Activated B cell treated with CpG ODN at 0.5 μM for 24 hours (primary cell): ENCODE measurements at regions not wholly inside any gene's neighbourhood (a gene's known extent, or its start where the extent isn't known, plus 50 kb on each side); places are given as distances from the start of the nearest gene placed in this dataset.
A peak's percentile ranks its signal among the peaks of the same experiment; 100 is the strongest.

Experiments
- ATAC-seq: fragments of 200-7000 bp; cut with Tn5 transposase; one replicate; pipeline ENCODE4 v1.10.0; 2021; ENCODE audit warnings: low read depth, mild to moderate bottlenecking, moderate library complexity
- CTCF ChIA-PET: fragments of 350-600 bp; sonication (Branson Sonifier 250); formaldehyde crosslinking; loops from one replicate; lab custom pipeline; 2021; ENCODE audit warnings: antibody characterized with exemption; lab: Charles Lee
- POLR2A ChIA-PET: fragments of 350-600 bp; sonication (Branson Sonifier 250); formaldehyde crosslinking; loops from one replicate; lab custom pipeline; 2021; ENCODE audit warnings: antibody characterized with exemption; lab: Charles Lee
- DNase-seq: peaks from one replicate; pipeline ENCODE4 v3.0.0; 2022
- H3K27ac Mint-ChIP-seq: one replicate; pipeline ENCODE4 v1.8.0; 2020; ENCODE audit warnings: mixed read lengths
- H3K27me3 Mint-ChIP-seq: one replicate; pipeline ENCODE4 v1.8.0; 2021; ENCODE audit warnings: mixed read lengths
- H3K36me3 Mint-ChIP-seq: one replicate; pipeline ENCODE4 v1.8.0; 2021; ENCODE audit warnings: low read depth, mixed read lengths
- H3K4me1 Mint-ChIP-seq: one replicate; pipeline ENCODE4 v1.8.0; 2021; ENCODE audit warnings: mixed read lengths
- H3K4me3 Mint-ChIP-seq: one replicate; pipeline ENCODE4 v1.8.0; 2020; ENCODE audit warnings: mild to moderate bottlenecking, mixed read lengths
- H3K9me3 Mint-ChIP-seq: one replicate; pipeline ENCODE4 v1.8.0; 2020; ENCODE audit warnings: mixed read lengths
- intact Hi-C: fragments of 100-400 bp; cut with micrococcal nuclease; formaldehyde crosslinking; loops from one replicate; pipeline ENCODE4 v1.15.1; 2024
- TF ChIP-seq, protein P1 (sequence below): fragments of 200-600 bp; IDR thresholded peaks from one replicate; pipeline ENCODE4 v1.8.0; 2022; ENCODE audit warnings: antibody characterized with exemption, mild to moderate bottlenecking

DNA sequence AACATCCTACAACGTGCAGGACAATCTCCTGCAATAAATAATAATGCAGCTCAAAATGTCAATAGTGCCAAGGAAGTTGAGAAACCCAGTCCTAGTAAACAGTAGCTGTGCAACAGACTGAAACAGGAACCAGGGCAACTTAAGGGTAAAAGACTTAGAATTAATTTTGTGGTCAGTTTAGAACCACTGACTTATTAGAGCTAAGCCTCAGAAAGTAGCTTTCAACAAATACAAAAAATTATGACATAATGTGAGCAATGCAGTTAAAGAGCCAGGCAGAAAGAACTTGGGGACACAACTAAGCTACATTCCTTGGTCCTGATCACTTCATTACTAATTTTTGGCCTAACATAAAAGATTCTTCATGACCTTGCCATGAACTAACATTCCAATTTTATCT is 195.4 kb downstream of the MACC1 start:
- H3K4me3 Mint-ChIP-seq = peak overlapping the region; percentile 13
- H3K9me3 Mint-ChIP-seq = no peaks in the 10 kb centered on the region
- ChIA-PET CTCF (interaction anchor here (1.2 to 1.6 kb wide), 3 partner anchors 9 to 576 kb away, joined by 4 to 8 read pairs (median 5); no protein-coding TSS in a partner anchor), POLR2A (interaction anchor here (1.1 to 2.2 kb wide), 4 partner anchors 9 to 309 kb away, joined by 4 to 14 read pairs (median 4); partner anchors contain the start of gene ITGB8)
- H3K27me3 Mint-ChIP-seq = no peaks in the 10 kb centered on the region
- ATAC-seq = peak; percentile 80
- intact Hi-C loops = loop anchor here (1.0 to 5.0 kb wide), 5 partner anchors 8 to 310 kb away; partner anchors contain the start of gene ITGB8
- H3K27ac Mint-ChIP-seq = no peak overlapping the region
- no peaks in the 10 kb centered on the region for H3K36me3 Mint-ChIP-seq
- TF ChIP-seq, protein P1, sequence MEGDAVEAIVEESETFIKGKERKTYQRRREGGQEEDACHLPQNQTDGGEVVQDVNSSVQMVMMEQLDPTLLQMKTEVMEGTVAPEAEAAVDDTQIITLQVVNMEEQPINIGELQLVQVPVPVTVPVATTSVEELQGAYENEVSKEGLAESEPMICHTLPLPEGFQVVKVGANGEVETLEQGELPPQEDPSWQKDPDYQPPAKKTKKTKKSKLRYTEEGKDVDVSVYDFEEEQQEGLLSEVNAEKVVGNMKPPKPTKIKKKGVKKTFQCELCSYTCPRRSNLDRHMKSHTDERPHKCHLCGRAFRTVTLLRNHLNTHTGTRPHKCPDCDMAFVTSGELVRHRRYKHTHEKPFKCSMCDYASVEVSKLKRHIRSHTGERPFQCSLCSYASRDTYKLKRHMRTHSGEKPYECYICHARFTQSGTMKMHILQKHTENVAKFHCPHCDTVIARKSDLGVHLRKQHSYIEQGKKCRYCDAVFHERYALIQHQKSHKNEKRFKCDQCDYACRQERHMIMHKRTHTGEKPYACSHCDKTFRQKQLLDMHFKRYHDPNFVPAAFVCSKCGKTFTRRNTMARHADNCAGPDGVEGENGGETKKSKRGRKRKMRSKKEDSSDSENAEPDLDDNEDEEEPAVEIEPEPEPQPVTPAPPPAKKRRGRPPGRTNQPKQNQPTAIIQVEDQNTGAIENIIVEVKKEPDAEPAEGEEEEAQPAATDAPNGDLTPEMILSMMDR = no peak
- no peak for DNase-seq
- H3K4me1 Mint-ChIP-seq = peaks cover 42% of the 10 kb centered on the region

DNA sequence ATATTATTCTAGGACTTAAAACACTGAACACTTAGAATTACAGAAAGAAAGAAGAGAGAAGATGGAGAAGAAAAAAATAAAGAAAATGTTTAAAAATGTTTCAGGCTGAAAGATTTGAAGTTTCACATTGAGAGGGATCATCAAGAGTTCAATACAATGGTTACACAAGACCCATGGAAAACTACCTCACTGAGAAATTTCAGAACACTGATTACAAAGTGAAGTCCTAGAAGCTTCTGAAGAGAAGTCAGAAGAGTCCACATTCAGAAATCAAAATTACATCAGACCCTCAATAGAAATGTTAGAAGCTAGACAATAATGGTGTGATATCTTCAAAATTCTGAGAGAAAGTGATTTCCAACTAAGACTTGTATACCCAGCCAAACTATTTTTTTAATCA is 196.1 kb downstream of the MACC1 start:
- ChIA-PET POLR2A (interaction anchor here (1.1 to 2.2 kb wide), 4 partner anchors 10 to 309 kb away, joined by 4 to 14 read pairs (median 4); partner anchors contain the start of gene ITGB8), CTCF (interaction anchor here (1.2 to 1.6 kb wide), 3 partner anchors 10 to 577 kb away, joined by 4 to 8 read pairs (median 5); no protein-coding TSS in a partner anchor)
- DNase-seq = no peak
- Mint-ChIP-seq H3K9me3 (no peaks in the 10 kb centered on the region), H3K36me3 (no peaks in the 10 kb centered on the region), H3K27me3 (no peaks in the 10 kb centered on the region), H3K4me3 (no peak overlapping the region), H3K27ac (no peak overlapping the region), H3K4me1 (peaks cover 42% of the 10 kb centered on the region)
- intact Hi-C loops = loop anchor here (1.0 to 5.0 kb wide), 4 partner anchors 36 to 311 kb away; partner anchors contain the start of gene ITGB8
- TF ChIP-seq, protein P1 = no peak
- ATAC-seq = no peak

DNA sequence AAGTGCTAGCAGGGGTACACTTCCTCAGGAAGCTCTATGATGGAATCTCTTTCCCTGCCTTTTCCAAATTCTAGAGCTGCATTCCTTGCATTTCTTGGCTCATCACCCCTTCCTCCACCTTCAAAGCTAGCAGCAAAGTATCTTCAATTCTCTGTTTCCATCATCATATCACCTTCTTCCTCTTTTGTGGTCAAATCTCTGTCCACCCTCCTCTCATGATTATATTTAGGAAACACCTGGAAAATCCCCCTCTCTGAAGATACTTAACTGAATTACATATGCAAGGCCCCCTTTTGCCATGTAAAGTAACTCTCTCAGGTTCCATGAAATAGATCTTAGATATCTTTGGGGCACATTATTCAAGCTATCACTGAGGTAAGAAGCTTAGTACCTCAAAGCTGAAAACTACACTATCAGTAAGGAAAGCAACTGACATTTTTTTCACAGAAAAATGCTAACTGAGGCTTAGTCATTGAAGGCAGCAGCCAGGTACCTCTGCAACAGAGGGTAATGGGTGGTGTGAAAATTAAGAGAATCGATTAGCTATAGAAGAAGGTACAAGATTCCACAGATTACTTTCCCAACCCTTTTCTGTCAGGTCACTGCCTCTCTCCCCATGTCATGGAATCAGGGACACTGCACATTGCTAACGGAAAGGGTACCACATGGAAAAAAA is 197.3 kb downstream of the MACC1 start:
- CTCF ChIA-PET = interaction anchor here (1.0 to 1.4 kb wide), 3 partner anchors 11 to 291 kb away, joined by 3 to 4 read pairs (median 3); no protein-coding TSS in a partner anchor
- peak; percentile 69 for ATAC-seq
- H3K9me3 Mint-ChIP-seq = no peaks in the 10 kb centered on the region
- H3K36me3 Mint-ChIP-seq = no peaks in the 10 kb centered on the region
- intact Hi-C loops = loop anchor here (5.0 kb wide), 3 partner anchors 37 to 312 kb away; partner anchors contain the start of gene ITGB8
- POLR2A ChIA-PET = interaction anchor here (0.9 kb wide), 1 partner anchor 11 kb away, joined by 3 read pairs; no protein-coding TSS in a partner anchor
- peak overlapping the region; percentile 57 for H3K27ac Mint-ChIP-seq
- H3K4me3 Mint-ChIP-seq = peak overlapping the region; percentile 41
- TF ChIP-seq, protein P1 = no peak
- H3K4me1 Mint-ChIP-seq = peaks cover 42% of the 10 kb centered on the region
- no peak for DNase-seq
- H3K27me3 Mint-ChIP-seq = no peaks in the 10 kb centered on the region

DNA sequence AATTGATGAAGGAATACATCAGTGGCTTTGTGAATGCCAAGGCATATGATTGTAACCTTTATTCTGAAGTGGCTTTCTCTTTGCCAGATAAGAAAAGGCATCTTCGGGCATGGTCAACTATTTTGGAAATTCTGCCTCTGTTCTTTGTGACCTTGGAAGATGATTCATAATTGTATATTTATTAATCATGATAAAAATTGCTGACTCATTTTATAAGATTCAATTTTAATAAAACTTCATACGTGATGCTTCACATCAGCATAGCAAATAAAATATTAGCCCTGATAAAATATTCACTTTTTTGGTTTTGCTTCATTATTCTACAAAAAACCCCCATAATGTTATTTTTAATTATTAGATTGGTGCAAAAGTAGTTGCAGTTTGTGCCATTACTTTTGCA is 200.5 kb downstream of the MACC1 start:
- DNase-seq = no peak
- POLR2A ChIA-PET = no interaction called here
- peaks cover 37% of the 10 kb centered on the region for H3K4me1 Mint-ChIP-seq
- H3K9me3 Mint-ChIP-seq = no peaks in the 10 kb centered on the region
- ATAC-seq = no peak
- no peak overlapping the region for H3K4me3 Mint-ChIP-seq
- intact Hi-C loops = no loop called here
- no peaks in the 10 kb centered on the region for H3K27me3 Mint-ChIP-seq
- TF ChIP-seq, protein P1 = no peak
- CTCF ChIA-PET = no interaction called here
- H3K27ac Mint-ChIP-seq = no peak overlapping the region
- H3K36me3 Mint-ChIP-seq = no peaks in the 10 kb centered on the region

DNA sequence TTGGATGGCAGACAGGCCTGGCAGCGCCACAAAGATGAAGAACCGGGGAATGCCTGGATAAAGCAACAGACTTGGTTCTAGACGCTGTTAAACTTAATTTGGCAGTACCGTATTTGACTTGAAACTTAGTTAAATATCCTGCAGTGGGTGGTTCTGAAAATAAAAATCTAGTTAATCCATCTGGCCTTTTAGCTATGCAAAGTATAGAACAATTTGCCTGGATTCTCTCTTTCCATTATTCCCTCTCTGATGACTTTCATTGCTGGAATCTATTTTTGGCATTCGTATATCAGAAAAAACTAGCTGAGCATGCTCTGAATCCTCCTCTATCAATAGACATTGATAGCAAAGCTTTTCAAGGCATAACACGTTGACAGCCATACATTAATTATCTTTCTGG is 203.6 kb downstream of the MACC1 start:
- CTCF ChIA-PET = interaction anchor here (1.0 kb wide), 1 partner anchor 300 kb away, joined by 3 read pairs; no protein-coding TSS in a partner anchor
- H3K27me3 Mint-ChIP-seq = no peaks in the 10 kb centered on the region
- H3K4me3 Mint-ChIP-seq = no peak overlapping the region
- H3K27ac Mint-ChIP-seq = no peak overlapping the region
- peaks cover 9% of the 10 kb centered on the region for H3K4me1 Mint-ChIP-seq
- H3K9me3 Mint-ChIP-seq = no peaks in the 10 kb centered on the region
- intact Hi-C loops = no loop called here
- no peaks in the 10 kb centered on the region for H3K36me3 Mint-ChIP-seq
- TF ChIP-seq, protein P1 = no peak
- ATAC-seq (no peak), DNase-seq (no peak)
- POLR2A ChIA-PET = no interaction called here
